ENCODE measurements at regions not wholly inside any gene's neighbourhood (a gene's known extent, or its start where the extent isn't known, plus 50 kb on each side); places are given as distances from the start of the nearest gene placed in this dataset.
A peak's percentile ranks its signal among the peaks of the same experiment; 100 is the strongest.

- TF ChIP-seq ZNF41 (CRISPR knock-in tag; conservative IDR thresholded peaks at IDR 0.05): no peak
- TF ChIP-seq ZNF639 (CRISPR knock-in tag; conservative IDR thresholded peaks at IDR 0.05 in 1 of 2, IDR thresholded peaks at IDR 0.05 in 1 of 2): no peak
- no peak for TF ChIP-seq U2AF1 (optimal IDR thresholded peaks at IDR 0.05; ENCODE audit: low read depth, low read length)
- TF ChIP-seq MIER1 (IDR thresholded peaks at IDR 0.05; ENCODE audit: low read depth): no peak
- TF ChIP-seq RNF219 (CRISPR knock-in tag; IDR thresholded peaks at IDR 0.05): no peak
- no peak for TF ChIP-seq RBM17 (IDR thresholded peaks at IDR 0.05; ENCODE audit: borderline replicate concordance, low read depth, low read length)
- TF ChIP-seq ZNF717 (CRISPR knock-in tag; IDR thresholded peaks at IDR 0.05): no peak
- no peak for TF ChIP-seq ZC3H11A (IDR thresholded peaks at IDR 0.05; ENCODE audit: low read depth, low read length)
- TF ChIP-seq MECOM (CRISPR knock-in tag; IDR thresholded peaks at IDR 0.05): 0 out of 2 replicates have a peak, but pooled peaks have one; percentile 3
- no peak for TF ChIP-seq MYBL2 (IDR thresholded peaks at IDR 0.05; ENCODE audit: low read depth)
- no peak for TF ChIP-seq MYBL2 (CRISPR knock-in tag; IDR thresholded peaks at IDR 0.05; ENCODE audit: borderline replicate concordance)
- no peak for TF ChIP-seq POLR2B (IDR thresholded peaks at IDR 0.05; ENCODE audit: low read depth, partially characterized antibody)
- no peak for TF ChIP-seq THAP7 (CRISPR knock-in tag; IDR thresholded peaks at IDR 0.05)
- no peak for TF ChIP-seq ZEB2 (IDR thresholded peaks at IDR 0.05)
- peak; percentile 15; the same call in 1 of the 2 replicates for TF ChIP-seq CXXC5 (CRISPR knock-in tag; IDR thresholded peaks at IDR 0.05)
- TF ChIP-seq ATF4 (CRISPR knock-in tag; IDR thresholded peaks at IDR 0.05): no peak
- no peak for TF ChIP-seq ARID3B (CRISPR knock-in tag; IDR thresholded peaks at IDR 0.05; ENCODE audit: borderline replicate concordance)
- no peak for TF ChIP-seq MTA3 (IDR thresholded peaks at IDR 0.05; ENCODE audit: borderline replicate concordance)
- TF ChIP-seq RHOXF2B (CRISPR knock-in tag; conservative IDR thresholded peaks at IDR 0.05): no peak
- TF ChIP-seq SRSF3 (IDR thresholded peaks at IDR 0.05; ENCODE audit: insufficient read depth, low read length): no peak
- no peak for TF ChIP-seq NFE2 (IDR thresholded peaks at IDR 0.05; ENCODE audit: low read depth)
- no peak for TF ChIP-seq YBX1 (IDR thresholded peaks at IDR 0.05)
- no peak for TF ChIP-seq SPI1 (IDR thresholded peaks at IDR 0.05; ENCODE audit: borderline replicate concordance, low read depth, low read length)
Measured at GRCh38 chr10:92757711-92758104, 68.0 kb downstream of the HHEX start (continued).

All from K562 (cell line).